Dedifferentiated amniotic fluid mesenchymal stem cell (primary cell): ENCODE measurements at regions not wholly inside any gene's neighbourhood (a gene's known extent, or its start where the extent isn't known, plus 50 kb on each side); places are given as distances from the start of the nearest gene placed in this dataset.
A peak's percentile ranks its signal among the peaks of the same experiment; 100 is the strongest.
"Not testable (repeated sequence)": the region's sequence is repeated elsewhere in the genome, so short reads cannot be mapped to it uniquely, and the experiment has no call there.

Experiments
- DNase-seq: peaks from one replicate; pipeline ENCODE4 v3.0.0-alpha.2; 2016; ENCODE audit errors: extremely low spot score

- DNase-seq = no peak
Observed at GRCh38 chrX:953879-954482, 258.5 kb downstream of the CRLF2 start.

- DNase-seq = no peak
Observed at GRCh38 chrX:952816-953215, 259.6 kb downstream of the CRLF2 start.

GRCh38 chrX:947262-947661 lies 265.2 kb downstream of the CRLF2 start:
- not testable (repeated sequence) for DNase-seq

GRCh38 chrX:943035-943434 lies 269.4 kb downstream of the CRLF2 start:
- no peak for DNase-seq

GRCh38 chrX:940691-941090 lies 271.8 kb downstream of the CRLF2 start:
- no peak for DNase-seq

GRCh38 chrX:936979-937769 lies 275.3 kb downstream of the CRLF2 start:
- DNase-seq = no peak

GRCh38 chrX:933611-934010 lies 278.8 kb downstream of the CRLF2 start:
- no peak for DNase-seq

GRCh38 chrX:928606-929005 lies 283.8 kb downstream of the CRLF2 start:
- DNase-seq = no peak

GRCh38 chrX:926991-927390 lies 285.5 kb downstream of the CRLF2 start:
- no peak for DNase-seq

GRCh38 chrX:926070-926469 lies 286.4 kb downstream of the CRLF2 start:
- DNase-seq = no peak

GRCh38 chrX:925652-926061 lies 286.8 kb downstream of the CRLF2 start:
- no peak for DNase-seq

- no peak for DNase-seq
Observed at GRCh38 chrX:925094-925493, 287.4 kb downstream of the CRLF2 start.

- DNase-seq = no peak
Observed at GRCh38 chrX:924017-924416, 288.4 kb downstream of the CRLF2 start.

- DNase-seq = peak; percentile 73
Observed at GRCh38 chrX:920234-920799, 289.7 kb downstream of the SHOX start.

GRCh38 chrX:916230-916599 lies 285.6 kb downstream of the SHOX start:
- DNase-seq = no peak

GRCh38 chrX:915427-916229 lies 285.0 kb downstream of the SHOX start:
- DNase-seq = no peak

- no peak for DNase-seq
Observed at GRCh38 chrX:914206-914605, 283.6 kb downstream of the SHOX start.

GRCh38 chrX:912677-913076 lies 282.1 kb downstream of the SHOX start:
- no peak for DNase-seq

GRCh38 chrX:909068-909467 lies 278.5 kb downstream of the SHOX start:
- not testable (repeated sequence) for DNase-seq

GRCh38 chrX:906586-906985 lies 276.0 kb downstream of the SHOX start:
- DNase-seq = no peak

GRCh38 chrX:905848-906566 lies 275.4 kb downstream of the SHOX start:
- no peak for DNase-seq

- DNase-seq = no peak
Observed at GRCh38 chrX:903116-903515, 272.5 kb downstream of the SHOX start.
